ENCODE measurements at regions not wholly inside any gene's neighbourhood (a gene's known extent, or its start where the extent isn't known, plus 50 kb on each side); places are given as distances from the start of the nearest gene placed in this dataset.
A peak's percentile ranks its signal among the peaks of the same experiment; 100 is the strongest.

DNA sequence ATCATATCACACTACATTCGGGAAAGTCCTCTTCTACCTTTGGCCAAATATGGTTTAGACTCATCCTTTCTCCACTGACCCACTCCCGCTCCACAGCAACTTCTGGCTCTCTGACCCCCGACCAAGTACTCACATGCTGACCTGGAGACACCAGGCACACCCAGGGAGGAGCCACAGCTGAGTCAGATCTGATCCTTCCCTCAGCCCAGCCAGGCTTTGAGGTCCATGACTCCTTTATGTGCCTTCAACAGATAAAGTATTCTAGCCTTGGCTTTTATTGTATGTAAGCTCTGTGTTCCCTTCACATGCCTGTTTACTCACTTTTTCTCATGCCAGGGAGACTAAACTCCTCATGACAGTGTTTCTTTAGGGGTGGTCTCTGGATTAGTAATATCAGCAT is 166.9 kb upstream of the UMPS start:
- no peak overlapping the region for H3K4me3 ChIP-seq (ENCODE audit: low read depth, low read length)

GRCh38 chr3:124565013-124565412 is 165.2 kb upstream of the UMPS start:
- no peak overlapping the region for H3K4me3 ChIP-seq (ENCODE audit: low read depth, low read length)

GRCh38 chr3:124565551-124565950 is 164.7 kb upstream of the UMPS start:
- H3K4me3 ChIP-seq (ENCODE audit: low read depth, low read length), result no peak overlapping the region

GRCh38 chr3:124566701-124567100 is 163.6 kb upstream of the UMPS start:
- no peak overlapping the region for H3K4me3 ChIP-seq (ENCODE audit: low read depth, low read length)

DNA sequence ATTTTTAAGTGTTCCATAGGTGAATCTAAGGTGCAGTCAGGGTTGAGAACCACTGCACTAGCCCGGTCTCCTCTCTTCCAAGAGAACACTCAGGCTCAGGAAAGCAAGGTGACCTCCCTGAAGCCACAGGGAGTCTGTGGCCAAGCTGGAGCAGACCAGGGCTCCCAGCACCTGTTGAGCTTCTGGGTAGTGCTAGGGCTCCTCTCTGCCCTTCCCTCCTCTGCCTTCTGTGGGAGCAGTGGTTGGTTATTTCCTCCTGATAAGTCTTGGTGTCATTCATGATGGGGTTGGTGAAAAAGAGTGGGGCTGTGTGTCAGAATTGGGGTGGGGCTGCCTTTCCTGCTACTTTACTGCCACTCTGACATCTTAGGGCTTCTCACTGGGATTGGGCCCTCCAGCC is 163.1 kb upstream of the UMPS start:
- no peak overlapping the region for H3K4me3 ChIP-seq (ENCODE audit: low read depth, low read length)

GRCh38 chr3:124569761-124570160 is 160.5 kb upstream of the UMPS start:
- H3K4me3 ChIP-seq (ENCODE audit: low read depth, low read length), result no peak overlapping the region

DNA sequence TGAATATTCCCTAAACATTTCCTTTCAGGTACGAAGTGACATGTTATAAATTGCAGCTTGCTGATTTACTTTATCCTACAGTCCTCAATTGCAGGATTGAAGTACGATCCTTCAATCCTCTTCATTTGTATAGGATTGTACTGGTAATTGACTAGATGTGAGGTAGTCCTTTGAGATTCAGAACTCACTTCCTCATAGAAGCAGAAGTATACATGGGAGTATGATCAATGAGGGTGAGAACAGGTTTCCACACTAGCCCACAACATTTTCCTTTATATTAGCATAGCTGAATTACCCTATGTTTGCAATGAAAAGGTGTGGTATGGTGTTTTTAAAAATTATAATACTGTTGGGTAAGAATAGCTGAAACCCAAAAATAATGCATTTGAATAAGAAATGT is 160.0 kb upstream of the UMPS start:
- no peak overlapping the region for H3K4me3 ChIP-seq (ENCODE audit: low read depth, low read length)

DNA sequence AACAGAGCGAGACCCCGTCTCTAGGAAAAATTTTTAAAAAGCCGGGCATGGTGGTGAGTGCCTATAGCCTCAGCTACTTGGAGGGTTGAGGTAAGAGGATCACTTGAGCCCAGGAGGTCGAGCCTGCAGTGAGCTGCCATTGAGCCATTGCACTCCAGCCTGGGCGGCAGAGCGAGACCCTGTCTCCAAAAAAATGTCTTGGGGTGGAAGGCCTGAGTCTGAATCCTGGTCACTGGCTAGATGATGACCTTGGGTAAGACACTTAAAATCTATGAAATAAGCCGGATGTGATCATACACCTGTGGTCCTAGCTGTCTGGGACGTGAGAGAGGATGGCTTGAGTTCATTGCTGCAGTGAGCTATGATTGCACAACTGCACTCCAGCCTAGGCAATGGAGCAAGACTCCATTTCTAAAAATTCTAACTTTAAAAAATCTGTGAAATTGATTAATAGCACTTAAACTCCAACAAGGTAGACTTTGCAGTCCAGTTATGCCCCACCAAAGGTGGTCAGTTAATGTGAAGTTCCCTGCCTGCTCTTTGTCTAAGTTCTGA is 157.3 kb upstream of the UMPS start:
- H3K4me3 ChIP-seq (ENCODE audit: low read depth, low read length), result no peak overlapping the region

GRCh38 chr3:124574012-124574411 is 156.2 kb upstream of the UMPS start:
- no peak overlapping the region for H3K4me3 ChIP-seq (ENCODE audit: low read depth, low read length)

GRCh38 chr3:124576565-124577493 is 153.4 kb upstream of the UMPS start:
- H3K4me3 ChIP-seq (ENCODE audit: low read depth, low read length), result no peak overlapping the region

GRCh38 chr3:124577494-124578167 is 152.6 kb upstream of the UMPS start:
- no peak overlapping the region for H3K4me3 ChIP-seq (ENCODE audit: low read depth, low read length)

DNA sequence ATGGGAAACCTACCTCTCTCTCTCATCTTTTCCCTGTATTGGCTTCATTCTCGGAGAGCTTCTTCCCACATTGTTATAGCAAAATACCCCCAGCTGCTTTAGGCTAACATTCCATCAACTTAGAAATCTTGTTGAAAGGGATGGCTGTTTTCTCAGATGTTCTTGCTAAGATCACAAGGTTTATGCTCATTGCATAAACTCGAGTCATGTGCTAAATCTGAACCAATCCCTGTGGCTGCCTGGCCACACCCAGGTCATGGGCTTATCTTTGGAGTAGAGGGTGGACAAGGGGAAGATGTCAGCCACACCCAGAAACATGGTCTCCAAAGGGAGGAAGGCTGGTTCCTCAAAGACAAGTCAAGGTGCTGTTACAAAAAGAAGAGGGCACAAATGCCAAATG is 150.6 kb upstream of the UMPS start:
- H3K4me3 ChIP-seq (ENCODE audit: low read depth, low read length), result no peak overlapping the region

DNA sequence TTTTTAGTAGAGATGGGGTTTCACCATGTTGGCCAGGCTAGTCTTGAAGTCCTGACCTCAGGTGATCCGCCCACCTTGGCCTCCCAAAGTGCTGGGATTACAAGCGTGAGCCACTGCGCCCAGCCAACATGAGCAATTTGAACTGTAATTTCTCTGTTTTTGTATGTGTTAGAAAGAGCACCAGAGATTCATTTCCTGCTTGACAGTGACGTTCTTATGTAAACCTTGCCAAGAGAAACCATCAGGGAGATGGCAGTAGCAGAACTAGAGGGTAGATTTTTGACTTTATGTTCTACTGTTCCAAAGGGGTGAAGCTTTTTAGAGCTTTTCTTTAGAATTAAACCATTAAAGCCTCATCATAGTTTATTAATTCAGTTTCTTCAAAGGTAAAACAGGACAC is 148.1 kb upstream of the UMPS start:
- H3K4me3 ChIP-seq (ENCODE audit: low read depth, low read length), result no peak overlapping the region

DNA sequence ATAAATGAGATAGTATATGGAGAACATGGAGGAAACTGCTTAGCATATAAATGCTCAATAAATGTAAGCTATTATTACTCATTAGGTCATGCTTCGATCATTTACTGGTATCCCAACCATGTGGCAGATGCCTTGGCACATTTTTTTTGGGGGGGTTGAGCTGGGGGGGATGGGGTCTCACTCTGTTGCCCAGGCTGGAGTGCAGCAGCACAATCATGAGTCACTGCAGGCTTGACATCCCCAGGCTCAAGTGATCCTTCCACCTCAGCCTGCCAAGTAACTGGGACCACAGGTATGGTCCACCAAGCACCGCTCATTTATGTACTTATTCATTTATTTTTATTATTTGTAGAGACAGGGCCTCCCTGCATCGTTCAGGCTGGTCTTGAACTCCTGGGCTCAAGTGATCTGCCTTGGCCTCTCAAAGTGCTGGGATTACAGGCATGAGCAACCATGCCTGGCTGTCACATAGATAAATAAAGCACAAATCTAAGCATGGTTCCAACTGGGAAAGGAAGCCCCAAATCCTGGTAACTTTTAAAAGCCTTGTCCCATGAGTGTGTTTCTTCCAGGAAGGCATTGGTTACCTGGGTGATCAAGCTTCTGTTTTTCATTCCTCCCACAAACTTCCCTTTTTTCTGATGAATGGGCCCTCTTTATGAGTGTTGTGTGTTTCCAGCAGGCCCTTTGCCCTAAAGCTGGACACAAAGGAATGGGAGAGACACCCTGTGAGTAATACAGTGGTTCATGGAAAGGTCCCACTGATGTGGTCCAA is 147.4 kb upstream of the UMPS start:
- no peak overlapping the region for H3K4me3 ChIP-seq (ENCODE audit: low read depth, low read length)

DNA sequence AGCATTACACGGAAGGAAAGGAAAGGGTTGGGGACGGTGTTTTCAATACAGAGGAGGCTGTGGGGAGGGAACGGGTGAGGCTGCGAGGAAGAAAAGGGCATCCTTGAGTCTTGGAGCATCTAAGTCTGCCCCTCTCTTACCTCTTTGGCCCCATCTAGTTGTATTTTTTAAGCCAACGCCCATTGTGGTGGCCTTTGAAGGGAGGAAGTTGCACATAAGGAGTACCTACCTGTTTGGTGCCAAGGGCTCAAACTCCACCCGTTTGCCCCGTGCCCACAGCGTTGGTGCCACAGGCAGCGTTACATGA is 146.1 kb upstream of the UMPS start:
- peak overlapping the region; percentile 50 for H3K4me3 ChIP-seq (ENCODE audit: low read depth, low read length)

- H3K4me3 ChIP-seq (ENCODE audit: low read depth, low read length), result peak overlapping the region; percentile 50
Observed at GRCh38 chr3:124584552-124585391, 145.5 kb upstream of the UMPS start.

DNA sequence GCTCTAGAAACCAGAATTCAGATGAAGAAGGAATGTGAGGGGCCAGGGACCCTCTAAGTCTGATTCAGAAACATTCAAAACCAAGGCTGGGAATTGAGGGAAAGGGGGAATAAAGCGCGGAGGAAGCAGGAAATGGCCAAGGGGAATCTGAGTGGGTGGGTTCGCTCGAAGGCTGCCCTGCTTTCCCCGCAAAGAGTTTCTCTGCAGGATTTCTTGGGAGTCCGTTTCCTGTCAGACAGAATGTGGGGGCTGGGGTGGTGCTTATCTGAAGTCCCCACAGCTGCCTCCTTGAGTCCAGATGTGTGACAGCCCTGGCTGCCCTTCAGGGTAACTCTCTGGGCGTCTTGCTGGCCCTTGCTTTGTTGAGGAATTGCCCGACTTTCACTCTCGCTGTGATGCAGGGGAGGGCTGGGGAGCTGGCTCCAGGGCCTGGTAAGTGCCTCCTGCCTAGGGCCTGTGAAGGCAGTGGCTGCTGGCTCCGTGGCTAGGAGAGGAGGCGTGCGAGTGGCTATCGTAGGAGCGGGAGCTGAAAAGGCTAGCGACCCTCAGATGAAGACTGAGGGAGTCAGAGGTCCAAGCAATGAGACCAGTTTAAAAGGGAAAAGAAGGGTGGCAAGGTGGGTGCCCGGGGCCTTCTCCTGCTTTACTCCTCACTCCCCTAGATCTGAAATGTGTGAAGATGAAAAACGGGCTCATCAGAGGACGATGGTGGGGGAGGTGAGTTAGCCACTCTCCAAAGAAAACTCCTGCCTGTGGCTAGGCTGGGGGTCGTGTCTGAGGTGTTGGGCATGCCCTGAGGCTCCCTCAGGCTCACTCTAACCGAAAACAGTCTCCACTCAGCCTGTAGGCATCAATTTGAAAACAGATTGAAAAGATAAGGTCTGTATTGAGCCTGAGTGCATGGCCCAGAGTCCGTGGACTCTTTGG is 143.9 kb upstream of the UMPS start:
- no peak overlapping the region for H3K4me3 ChIP-seq (ENCODE audit: low read depth, low read length)

- no peak overlapping the region for H3K4me3 ChIP-seq (ENCODE audit: low read depth, low read length)
Observed at GRCh38 chr3:124587053-124587408, 143.2 kb upstream of the UMPS start.

DNA sequence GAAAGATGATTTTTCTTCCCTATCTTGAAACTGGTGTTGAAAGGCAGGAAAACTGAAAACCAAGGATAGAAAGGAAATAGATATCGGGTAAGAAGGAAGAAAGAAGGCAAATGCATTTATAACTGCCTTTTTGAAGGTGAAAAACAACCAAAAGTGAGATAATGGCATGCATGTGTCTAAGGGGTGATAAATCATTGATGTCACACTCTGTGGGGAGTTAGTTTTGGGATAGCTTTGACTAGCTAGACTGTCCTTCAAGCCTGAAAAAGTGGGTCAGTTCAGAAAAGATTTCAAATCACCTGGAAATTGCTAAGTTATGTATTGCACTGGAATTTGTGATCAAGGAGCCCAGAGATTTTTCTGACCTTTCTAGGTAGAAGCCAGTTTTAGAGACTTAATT is 142.2 kb upstream of the UMPS start:
- H3K4me3 ChIP-seq (ENCODE audit: low read depth, low read length), result no peak overlapping the region

DNA sequence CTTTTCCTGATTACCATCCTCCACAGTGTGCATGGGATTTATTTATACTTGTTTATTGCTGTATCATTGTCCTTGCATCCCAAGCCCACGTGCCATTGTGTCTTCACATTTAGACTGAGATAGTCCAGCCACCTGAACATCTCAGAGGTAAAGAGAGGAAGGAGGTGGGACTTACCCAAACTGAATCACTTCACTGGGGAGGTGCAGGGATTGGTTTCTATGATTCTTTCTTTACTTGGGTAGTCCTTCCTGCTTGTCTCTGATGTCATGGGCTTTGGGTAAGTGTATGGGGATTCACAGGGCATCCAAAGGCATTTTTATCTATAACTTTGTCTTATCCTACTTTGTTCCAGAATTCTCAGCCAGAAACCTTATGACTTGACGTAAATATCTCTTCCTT is 141.5 kb upstream of the UMPS start:
- no peak overlapping the region for H3K4me3 ChIP-seq (ENCODE audit: low read depth, low read length)

All from iPS-11a (cell line).